Fibroblast of mammary gland (primary cell): ENCODE measurements at regions not wholly inside any gene's neighbourhood (a gene's known extent, or its start where the extent isn't known, plus 50 kb on each side); places are given as distances from the start of the nearest gene placed in this dataset.
"Not testable (repeated sequence)": the region's sequence is repeated elsewhere in the genome, so short reads cannot be mapped to it uniquely, and the experiment has no call there.

ENCODE experiments used
- DNase-seq: peaks from one replicate; pipeline ENCODE4 v3.0.0-alpha.2; 2010; ENCODE audit warnings: low read depth
- H3K4me3 ChIP-seq: 2 replicates; pipeline ENCODE4 v1.5.1; 2011; ENCODE audit warnings: low read depth, mild to moderate bottlenecking, low read length, moderate library complexity; ENCODE audit not compliant: control insufficient read depth
- TF ChIP-seq, protein P1 (sequence below): conservative IDR thresholded peaks from 2 replicates; pipeline ENCODE4 v1.5.1; 2011; ENCODE audit warnings: low read depth, low read length, inconsistent platforms; ENCODE audit not compliant: control insufficient read depth, insufficient read depth

DNA sequence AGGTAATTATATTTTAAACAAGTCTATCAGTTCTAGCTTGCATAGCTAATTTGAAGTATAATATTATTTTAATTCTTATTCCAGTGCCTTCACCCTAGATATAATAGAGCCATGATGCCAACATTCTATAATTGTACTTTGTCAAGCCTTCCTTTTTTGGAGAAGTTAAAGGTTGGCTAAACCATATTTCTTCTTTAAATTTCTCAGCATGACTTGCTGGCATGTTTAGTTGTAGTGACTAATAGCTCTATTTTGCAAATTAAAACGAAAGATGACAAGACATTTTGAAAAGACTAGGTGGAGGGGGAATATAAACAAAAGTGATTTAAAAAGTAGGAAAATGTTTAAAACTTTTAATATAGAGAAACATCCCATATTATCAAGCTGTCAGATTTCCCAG is 400.7 kb downstream of the PSAT1 start:
- TF ChIP-seq, protein P1, sequence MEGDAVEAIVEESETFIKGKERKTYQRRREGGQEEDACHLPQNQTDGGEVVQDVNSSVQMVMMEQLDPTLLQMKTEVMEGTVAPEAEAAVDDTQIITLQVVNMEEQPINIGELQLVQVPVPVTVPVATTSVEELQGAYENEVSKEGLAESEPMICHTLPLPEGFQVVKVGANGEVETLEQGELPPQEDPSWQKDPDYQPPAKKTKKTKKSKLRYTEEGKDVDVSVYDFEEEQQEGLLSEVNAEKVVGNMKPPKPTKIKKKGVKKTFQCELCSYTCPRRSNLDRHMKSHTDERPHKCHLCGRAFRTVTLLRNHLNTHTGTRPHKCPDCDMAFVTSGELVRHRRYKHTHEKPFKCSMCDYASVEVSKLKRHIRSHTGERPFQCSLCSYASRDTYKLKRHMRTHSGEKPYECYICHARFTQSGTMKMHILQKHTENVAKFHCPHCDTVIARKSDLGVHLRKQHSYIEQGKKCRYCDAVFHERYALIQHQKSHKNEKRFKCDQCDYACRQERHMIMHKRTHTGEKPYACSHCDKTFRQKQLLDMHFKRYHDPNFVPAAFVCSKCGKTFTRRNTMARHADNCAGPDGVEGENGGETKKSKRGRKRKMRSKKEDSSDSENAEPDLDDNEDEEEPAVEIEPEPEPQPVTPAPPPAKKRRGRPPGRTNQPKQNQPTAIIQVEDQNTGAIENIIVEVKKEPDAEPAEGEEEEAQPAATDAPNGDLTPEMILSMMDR = no peak
- DNase-seq = no peak
- no peak overlapping the region for H3K4me3 ChIP-seq

DNA sequence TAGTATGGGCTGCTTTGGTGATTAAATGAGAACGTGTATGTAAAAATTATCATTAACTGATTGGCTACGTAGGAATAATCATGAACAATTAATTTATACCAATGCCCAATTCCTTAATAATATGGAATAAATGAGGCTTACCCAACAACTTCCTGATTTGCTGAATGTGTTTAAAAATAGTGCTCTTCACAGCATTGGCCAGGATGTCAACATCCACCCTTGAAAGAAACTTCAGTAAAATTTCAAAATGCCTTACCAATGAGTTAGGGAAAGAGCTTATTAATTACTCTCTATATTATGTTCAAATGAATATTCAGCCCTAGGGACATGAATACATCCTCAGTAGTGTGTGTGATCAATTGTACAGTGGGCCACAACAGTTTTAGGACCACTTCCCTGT is 401.4 kb downstream of the PSAT1 start:
- no peak overlapping the region for H3K4me3 ChIP-seq
- TF ChIP-seq, protein P1 = no peak
- no peak for DNase-seq

DNA sequence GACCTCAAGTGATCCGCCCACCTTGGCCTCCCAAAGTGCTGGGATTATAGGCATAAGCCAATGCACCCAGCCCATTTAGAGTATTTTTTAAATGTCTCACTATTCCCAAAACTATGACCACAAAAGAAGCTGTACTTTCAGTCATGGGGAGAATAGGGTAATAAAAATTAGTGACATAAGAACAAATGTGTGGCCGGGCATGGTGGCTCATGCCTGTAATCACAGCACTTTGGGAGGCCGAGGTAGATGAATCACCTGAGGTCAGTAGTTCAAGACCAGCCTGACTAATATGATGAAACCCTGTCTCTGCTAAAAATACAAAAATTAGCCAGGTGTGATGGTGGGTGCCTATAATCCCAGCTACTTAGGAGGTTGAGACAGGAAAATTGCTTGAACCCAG is 402.3 kb downstream of the PSAT1 start:
- DNase-seq, H3K4me3 ChIP-seq: not testable (repeated sequence)

DNA sequence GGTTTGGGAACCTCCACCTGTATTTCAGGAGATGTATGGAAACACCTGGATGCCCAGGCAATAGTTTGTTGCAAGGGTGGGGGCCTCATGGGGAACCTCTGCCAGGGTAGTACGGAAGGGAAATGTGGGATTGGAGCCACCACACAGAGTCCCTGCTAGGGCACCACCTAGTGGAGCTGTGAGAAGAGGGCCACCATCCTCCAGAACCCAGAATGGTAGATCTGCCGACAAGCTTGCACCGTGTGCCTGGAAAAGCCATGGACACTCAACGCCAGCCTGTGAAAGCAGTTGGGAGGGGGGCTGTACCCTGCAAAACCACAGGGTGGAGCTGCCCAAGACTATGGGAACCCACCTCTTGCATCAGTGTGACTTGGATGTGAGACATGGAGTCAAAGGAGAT is 407.2 kb downstream of the PSAT1 start:
- DNase-seq, H3K4me3 ChIP-seq: not testable (repeated sequence)

DNA sequence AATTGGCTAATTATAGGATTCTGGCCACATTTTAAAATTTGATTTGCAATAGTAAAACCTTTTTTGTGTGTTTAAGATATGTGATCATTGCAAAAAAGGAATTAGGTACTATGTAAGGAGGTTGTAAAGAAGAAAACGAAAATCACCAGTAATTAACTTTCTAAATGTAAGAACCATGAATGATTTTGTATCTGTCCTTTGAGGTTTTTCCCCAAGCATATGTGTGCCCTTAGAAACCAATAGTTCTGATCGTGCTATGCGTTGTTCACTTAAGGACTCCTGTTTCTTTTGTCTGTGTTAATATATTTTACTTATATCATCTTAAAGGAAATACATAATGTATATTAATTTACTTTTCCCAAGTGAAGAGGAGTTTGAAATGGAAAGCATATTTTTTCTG is 410.2 kb downstream of the PSAT1 start:
- no peak overlapping the region for H3K4me3 ChIP-seq
- TF ChIP-seq, protein P1 = no peak
- DNase-seq = no peak

DNA sequence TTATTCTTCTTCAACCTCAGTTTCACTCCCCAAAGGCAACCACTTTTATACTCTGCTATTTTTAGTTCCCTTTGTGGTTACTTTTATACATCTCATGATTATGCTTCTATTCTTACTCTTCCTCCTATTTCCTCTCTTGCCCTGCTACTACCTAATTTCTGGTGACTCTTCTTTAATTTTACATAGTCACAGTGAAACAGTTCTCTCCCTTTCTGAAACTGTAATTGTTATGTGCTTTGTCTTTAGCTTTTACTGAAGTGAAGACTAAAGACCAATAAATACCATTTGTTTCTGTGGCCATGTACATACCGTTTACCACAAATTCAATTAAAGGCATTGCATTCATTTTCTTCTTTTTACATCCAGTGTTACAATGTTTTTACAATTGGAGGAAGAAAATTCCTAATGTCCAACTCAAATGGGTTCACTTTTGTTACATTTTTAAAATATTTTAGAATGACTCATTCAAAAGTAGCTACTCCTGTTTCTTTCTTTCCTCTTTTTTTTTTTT is 410.6 kb downstream of the PSAT1 start:
- no peak overlapping the region for H3K4me3 ChIP-seq
- TF ChIP-seq, protein P1 = no peak
- DNase-seq = no peak

DNA sequence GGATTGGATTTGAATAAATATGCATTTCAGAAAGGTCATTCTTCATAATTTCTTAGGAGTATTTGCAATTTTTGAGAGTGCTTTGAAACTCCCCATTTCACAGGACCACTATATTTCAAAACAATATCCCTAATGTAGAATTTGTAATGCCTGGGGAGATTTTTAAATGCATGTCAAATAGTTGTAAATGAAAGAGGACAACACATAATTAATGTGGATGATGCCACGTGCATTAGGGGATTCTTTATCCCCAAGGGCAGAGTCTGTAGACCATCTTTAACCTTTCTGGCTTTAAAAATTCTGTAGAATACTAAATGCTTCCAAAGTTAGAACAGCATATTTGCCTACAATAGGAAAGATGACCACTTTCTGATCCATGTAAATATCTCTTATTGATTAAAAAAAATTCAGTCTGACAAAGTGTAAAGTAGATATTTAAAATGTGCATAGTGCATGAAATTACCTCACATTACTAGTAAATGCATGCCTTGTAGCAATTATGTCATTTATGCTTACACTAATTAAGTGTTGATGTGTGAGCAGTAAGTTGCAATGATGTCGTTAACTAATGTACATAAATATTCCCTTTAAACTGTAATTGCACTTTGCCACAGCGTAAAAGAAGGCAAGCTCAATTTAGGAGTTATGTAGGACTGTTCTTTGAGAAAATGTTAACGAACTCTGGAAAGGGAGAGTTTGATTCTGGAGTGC is 416.1 kb downstream of the PSAT1 start:
- TF ChIP-seq, protein P1 = no peak
- H3K4me3 ChIP-seq = no peak overlapping the region
- DNase-seq = no peak
